C1 segment of cervical spinal cord (tissue), 14 donors: ENCODE measurements at regions not wholly inside any gene's neighbourhood (a gene's known extent, or its start where the extent isn't known, plus 50 kb on each side); places are given as distances from the start of the nearest gene placed in this dataset.

Experiments
- DNase-seq, 14 donors: peaks; one replicate each; lab custom pipeline; 2025; lab: John Stamatoyannopoulos, UW

GRCh38 chr10:6305401-6306321 is 102.9 kb downstream of the PFKFB3 start:
- no peak for DNase-seq

- no peak for DNase-seq
These were observed 104.2 kb downstream of the PFKFB3 start for GRCh38 chr10:6306917-6307316.

- no peak for DNase-seq
These were observed 107.1 kb downstream of the PFKFB3 start for GRCh38 chr10:6309816-6310215.

- no peak for DNase-seq
These were observed 108.2 kb downstream of the PFKFB3 start for GRCh38 chr10:6310977-6311376.

- peak in 1 of 14 donors; percentile 62 for DNase-seq
These were observed 109.1 kb downstream of the PFKFB3 start for GRCh38 chr10:6311700-6312330.

GRCh38 chr10:6312636-6313035 is 109.9 kb downstream of the PFKFB3 start:
- DNase-seq, result no peak

GRCh38 chr10:6313111-6313895 is 110.6 kb downstream of the PFKFB3 start:
- no peak for DNase-seq

- no peak for DNase-seq
These were observed 112.0 kb downstream of the PFKFB3 start for GRCh38 chr10:6314620-6315205.

- no peak for DNase-seq
These were observed 116.4 kb downstream of the PFKFB3 start for GRCh38 chr10:6319119-6319518.

GRCh38 chr10:6320320-6321010 is 117.7 kb downstream of the PFKFB3 start:
- no peak for DNase-seq

GRCh38 chr10:6321880-6322279 is 119.1 kb downstream of the PFKFB3 start:
- DNase-seq, result no peak

GRCh38 chr10:6322805-6323204 is 120.1 kb downstream of the PFKFB3 start:
- DNase-seq, result no peak

GRCh38 chr10:6327961-6328698 is 125.4 kb downstream of the PFKFB3 start:
- DNase-seq, result peak in 11 of 14 donors; percentile 13 to 83 (median 60)

GRCh38 chr10:6328699-6329423 is 126.1 kb downstream of the PFKFB3 start:
- peak in 9 of 14 donors; percentile 8 to 64 (median 39) for DNase-seq

- DNase-seq, result no peak
These were observed 130.4 kb downstream of the PFKFB3 start for GRCh38 chr10:6333086-6333485.

- DNase-seq, result no peak
These were observed 131.2 kb downstream of the PFKFB3 start for GRCh38 chr10:6333973-6334372.

GRCh38 chr10:6336016-6336415 is 133.3 kb downstream of the PFKFB3 start:
- peak in 4 of 14 donors; percentile 5 to 29 (median 20) for DNase-seq

GRCh38 chr10:6337382-6337781 is 134.7 kb downstream of the PFKFB3 start:
- no peak for DNase-seq

GRCh38 chr10:6338361-6338760 is 135.6 kb downstream of the PFKFB3 start:
- DNase-seq, result no peak

- DNase-seq, result no peak
These were observed 137.2 kb downstream of the PFKFB3 start for GRCh38 chr10:6339891-6340290.
